HG03045 (cell line): ENCODE measurements at regions not wholly inside any gene's neighbourhood (a gene's known extent, or its start where the extent isn't known, plus 50 kb on each side); places are given as distances from the start of the nearest gene placed in this dataset.
"Not testable (repeated sequence)": the region's sequence is repeated elsewhere in the genome, so short reads cannot be mapped to it uniquely, and the experiment has no call there.

Experiments
- ATAC-seq: cut with Tn5 transposase; IDR thresholded peaks from one replicate; pipeline ENCODE4 v1.9.1; 2021; ENCODE audit warnings: mild to moderate bottlenecking, moderate library complexity; ENCODE audit not compliant: unreplicated experiment

GRCh38 chr4:171538601-171539100 lies 274.6 kb upstream of the GALNTL6 start:
- no peak for ATAC-seq

DNA sequence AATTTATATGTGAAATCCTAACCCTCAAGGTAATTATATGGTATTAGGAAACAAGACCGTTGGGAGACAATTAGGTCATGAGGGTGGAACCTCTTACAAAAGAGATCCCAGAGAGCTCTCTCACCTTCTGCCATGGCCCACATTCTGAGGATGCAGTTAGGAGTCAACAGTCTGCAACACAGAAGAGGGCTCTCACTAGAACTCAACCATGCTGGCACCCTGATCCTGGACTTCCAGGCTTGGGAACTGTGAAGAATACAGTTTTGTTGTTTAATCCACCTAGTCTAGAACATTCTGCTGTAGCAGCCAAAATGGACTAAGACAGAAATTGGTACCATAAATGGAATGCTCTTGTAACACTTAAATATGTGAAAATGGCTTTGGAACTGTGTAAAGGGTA lies 278.8 kb upstream of the GALNTL6 start:
- no peak for ATAC-seq

- ATAC-seq: no peak
These were observed 280.2 kb upstream of the GALNTL6 start for GRCh38 chr4:171532968-171533367.

DNA sequence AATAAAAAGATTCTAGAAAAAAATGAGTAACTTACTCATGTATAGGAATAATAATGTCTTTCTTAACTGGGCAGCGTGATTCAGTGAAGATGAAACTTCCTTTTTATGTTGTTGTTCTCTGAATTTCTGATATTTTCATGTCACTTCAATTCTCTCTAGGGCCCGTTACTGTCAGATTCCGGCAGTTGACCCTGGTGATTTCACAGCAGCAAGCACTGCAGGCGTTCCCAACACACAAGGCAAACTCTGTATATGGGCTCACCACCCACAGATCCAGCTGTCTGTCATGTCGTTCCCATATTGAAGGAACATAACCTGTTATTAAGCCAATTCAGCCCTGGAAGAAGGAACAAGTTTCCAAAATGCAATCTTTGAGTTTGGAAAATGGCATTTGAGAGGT lies 288.3 kb upstream of the GALNTL6 start:
- ATAC-seq: no peak

- ATAC-seq: no peak
These were observed 291.5 kb upstream of the GALNTL6 start for GRCh38 chr4:171521726-171522125.

GRCh38 chr4:171519457-171519856 lies 293.7 kb upstream of the GALNTL6 start:
- no peak for ATAC-seq

DNA sequence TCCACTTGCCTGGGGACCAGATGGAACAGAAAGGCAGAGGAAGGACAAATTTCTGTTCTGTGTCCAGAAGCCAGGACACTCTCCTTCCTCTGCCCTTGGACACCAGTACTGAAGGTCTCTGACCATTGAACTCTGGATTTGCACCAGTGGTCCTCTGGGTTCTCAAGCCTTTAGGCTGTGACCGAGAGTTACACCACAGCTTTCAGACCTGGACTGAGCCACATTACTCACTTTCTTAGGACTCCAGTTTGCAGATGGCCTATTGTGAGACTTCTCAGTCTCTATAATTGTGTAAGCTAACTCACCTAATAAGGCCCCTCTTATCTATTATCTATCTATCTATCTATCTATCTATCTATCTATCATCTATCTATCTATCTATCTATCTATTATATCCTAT lies 295.3 kb upstream of the GALNTL6 start:
- ATAC-seq: no peak

DNA sequence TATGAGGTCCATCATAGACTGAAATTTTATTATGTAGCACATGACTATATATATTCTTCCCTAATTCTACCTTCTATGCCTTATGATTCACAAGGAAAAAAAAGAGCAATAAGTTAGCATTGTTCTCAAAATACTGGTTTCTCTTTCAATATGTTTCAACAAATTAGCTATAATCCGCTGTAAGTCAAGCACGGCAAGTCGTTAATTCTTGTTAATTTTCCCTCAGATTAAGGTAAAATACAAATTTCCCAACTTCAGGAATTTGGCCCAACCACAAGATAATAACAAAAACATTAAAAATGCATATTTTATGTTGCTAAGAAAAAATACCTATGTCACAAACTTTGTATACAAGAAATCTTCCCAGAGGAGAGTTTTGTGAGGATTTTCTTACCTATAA lies 296.5 kb upstream of the GALNTL6 start:
- ATAC-seq: no peak

DNA sequence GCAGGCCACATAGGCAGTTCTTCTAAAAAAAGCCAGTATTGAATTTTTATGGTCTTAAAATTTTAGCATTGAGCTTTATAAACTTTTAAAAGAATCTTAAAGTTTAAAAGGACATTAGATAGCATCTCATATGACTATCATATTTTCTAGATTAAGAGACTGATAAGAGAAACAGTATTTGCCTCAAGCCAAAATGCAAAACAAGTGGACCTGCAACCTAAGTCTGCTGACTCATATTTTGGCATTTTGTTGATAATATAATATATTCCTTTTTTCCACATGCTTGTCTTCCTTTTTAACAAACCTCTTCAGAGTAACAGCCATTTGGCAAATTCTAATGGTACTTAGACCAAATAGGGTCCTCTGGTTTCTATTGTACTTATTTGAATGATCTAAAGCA lies 328.5 kb upstream of the GALNTL6 start:
- no peak for ATAC-seq

DNA sequence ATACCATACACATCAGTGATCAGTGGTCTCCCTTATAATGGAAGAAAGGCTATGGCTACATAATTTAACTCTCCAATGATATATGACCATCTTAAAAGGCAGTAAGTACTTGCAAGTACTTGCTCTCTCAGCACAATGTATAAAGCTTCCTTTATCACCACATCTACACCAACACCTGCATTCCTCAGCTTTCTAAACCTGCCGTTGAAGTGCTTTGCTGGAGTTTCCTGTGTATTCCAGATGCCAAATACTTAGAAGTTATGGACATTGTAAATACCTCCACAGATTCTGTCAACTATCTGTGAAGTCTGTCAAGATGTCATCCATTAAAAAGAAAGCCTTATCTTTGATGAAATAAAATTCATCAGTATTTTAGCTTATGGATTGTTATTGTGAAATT lies 335.0 kb upstream of the GALNTL6 start:
- no peak for ATAC-seq

DNA sequence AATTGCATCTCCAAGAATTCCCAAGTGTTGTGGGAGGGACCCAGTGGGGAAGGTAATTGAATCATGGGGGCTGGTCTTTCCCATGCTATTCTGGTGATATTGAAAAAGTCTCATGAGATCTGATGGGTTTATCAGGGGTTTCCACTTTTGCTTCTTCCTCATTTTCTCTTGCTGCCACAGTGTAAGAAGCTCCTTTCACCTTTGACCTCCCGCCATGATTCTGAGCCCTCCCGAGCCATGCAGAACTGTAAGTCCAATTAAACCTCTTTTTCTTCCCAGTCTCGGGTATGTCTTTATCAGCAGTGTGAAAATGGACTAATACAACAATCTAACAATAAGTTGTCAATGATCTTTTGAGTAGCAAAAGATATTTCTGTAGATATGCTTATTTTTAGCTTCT lies 338.1 kb upstream of the GALNTL6 start:
- not testable (repeated sequence) for ATAC-seq

DNA sequence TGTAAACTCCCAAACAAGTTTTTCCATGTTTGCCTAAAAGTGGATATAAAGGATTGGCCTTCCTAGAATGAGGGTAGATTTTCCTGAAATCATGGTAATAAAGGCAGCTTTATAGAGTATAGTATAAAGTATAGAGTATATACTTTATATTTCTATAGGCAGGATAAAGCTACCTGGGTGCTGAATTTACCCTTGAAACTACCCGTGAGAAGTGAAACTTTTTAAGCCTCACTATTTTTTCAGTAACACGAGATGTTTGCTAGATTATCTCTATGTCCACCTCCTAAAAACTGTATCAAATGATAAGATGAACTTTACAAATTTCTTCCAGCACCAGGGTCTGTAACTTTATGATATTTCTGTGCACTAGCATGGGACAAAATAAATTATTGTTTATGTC lies 340.0 kb upstream of the GALNTL6 start:
- ATAC-seq: no peak

DNA sequence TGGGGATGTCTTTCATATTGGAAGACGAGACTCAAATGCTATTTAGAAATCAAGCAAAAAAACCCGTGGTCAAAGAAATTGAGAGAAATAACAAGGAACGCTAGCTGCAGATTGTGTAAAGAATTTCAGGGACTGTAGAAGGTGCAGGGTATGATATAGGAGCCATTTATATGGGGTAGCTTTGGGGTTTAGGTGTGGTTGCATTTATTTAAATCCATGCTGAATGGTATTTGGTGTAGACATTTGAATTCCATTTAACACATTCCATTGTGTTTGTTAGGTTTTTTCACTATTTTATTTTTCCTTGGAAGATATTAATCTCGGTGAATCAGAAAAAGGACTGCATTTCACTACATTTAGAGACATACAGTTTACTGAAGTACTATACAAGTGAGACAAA lies 341.0 kb upstream of the GALNTL6 start:
- no peak for ATAC-seq

DNA sequence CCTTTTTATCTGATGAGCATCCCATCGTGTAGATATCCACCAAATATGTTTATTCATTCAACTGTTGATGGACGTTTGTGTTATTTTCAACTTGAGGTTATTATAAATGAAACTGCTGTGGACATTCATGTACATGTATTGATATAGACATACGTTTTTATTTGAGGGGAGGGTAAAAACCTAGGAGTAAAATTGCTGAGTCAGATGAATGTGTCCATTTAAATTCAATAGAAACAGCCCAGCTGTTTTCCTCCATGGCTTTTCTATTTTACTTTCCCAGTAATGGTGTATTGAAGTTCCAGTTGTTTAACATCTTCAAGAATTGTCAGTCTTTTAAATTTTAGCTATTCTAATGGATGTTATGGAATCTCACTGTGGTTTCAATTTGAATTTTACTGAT lies 348.7 kb upstream of the GALNTL6 start:
- ATAC-seq: no peak

- no peak for ATAC-seq
These were observed 352.0 kb upstream of the GALNTL6 start for GRCh38 chr4:171461191-171461590.

- no peak for ATAC-seq
These were observed 364.2 kb upstream of the GALNTL6 start for GRCh38 chr4:171448919-171449481.

DNA sequence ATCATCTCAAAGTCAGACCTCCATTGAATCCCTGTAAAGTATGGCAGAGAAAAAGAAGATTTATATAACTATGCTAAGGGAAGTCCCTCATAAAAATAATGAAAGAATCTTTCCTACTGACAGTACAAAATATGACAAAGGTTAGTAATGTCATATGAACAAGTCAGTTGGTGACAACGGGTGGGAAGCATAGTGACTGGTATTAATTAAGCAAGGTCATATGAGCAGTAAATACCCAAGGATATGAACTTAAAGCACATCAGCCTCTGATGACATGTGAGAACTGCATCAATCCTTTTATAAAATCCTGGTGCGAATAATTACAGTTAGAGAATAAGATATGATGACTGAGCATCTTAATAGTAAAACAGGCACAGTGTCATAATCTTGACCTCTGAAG lies 364.8 kb upstream of the GALNTL6 start:
- ATAC-seq: no peak

DNA sequence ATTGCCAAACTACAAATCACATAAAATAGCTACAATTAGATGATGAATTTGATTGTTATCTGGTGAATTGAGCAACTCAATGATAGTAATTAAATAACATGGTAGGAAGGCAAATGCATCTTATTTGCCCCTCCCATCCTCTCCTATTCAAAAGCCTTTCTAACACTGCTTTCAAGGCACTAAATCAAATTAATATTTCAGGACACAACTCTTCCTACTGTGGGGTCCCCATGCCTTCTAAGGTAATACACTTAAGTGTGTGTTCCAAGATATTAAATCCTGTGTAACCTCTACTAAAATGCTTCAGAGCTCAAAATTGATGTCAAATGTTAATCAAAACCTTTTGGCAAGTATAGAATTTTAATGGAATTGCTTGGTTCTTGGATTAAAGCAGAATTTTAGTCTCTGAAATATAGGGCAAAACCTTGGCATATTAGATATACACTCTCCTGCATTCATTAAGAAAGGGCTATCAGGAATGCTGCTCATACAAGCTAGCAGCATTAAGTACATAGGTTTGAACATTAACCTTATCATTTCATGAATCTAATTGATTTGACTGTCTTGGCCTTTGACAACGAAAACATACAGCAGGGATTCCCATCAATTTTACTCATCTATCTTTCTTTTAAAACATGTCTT lies 371.8 kb upstream of the GALNTL6 start:
- ATAC-seq: no peak

- ATAC-seq: no peak
These were observed 379.5 kb upstream of the GALNTL6 start for GRCh38 chr4:171433674-171434073.

DNA sequence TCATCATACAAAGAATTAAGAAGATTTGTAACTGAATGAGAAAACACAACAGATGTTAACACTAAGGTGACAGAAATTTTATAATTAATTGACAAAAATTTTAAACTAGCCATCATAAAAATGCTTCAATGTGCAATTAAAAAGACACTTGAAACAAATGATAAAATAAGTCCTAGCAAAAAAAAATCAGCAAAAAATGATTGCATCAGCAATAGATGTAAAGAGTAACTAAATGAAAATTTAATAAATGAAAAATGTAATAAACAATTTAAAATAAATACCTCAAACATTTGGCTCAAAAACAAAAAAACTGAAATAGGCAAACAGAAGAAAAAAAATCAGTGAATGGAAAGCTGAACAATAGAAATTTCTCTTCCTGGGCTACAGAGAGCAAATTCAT lies 380.7 kb upstream of the GALNTL6 start:
- no peak for ATAC-seq

- peak; percentile 53 for ATAC-seq
These were observed 382.7 kb upstream of the GALNTL6 start for GRCh38 chr4:171430495-171430894.

DNA sequence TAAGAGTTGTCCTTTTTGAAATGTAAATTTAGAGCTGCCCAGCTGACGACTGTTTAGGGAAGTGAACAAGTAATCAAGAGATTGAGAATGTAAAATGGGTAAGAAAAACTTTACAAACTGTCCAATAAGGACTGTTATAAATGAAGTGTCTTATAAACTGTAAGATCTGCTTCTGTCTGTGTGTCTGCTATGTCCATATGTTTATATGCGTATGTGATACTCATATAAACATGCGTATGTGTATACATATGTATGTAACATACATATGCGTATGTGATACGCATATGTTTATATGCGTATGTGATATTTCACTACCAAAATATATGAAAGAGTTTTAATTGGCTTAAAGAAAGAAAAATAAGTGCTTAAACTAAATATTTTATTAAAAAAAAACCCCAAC lies 416.0 kb upstream of the GALNTL6 start:
- ATAC-seq: no peak

DNA sequence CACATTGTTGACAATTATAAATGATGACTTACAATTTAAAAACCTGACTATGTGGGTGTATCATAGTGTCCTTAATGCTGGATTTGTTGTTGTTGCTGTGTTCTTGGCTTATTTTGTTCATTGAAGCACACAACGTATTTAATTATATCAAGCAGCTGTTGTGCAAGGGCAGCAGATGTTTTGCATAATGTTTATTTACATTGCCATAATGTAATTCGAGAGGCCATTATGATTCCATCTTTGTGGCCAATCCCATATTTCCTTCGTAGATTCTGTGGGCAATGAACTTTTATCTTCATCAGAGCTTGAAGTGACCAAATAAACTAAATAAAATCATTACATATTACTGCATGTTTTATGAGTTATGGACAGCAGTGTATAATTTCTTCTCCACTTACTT lies 422.6 kb upstream of the GALNTL6 start:
- no peak for ATAC-seq
